MM.1S (cell line): ENCODE measurements at regions not wholly inside any gene's neighbourhood (a gene's known extent, or its start where the extent isn't known, plus 50 kb on each side); places are given as distances from the start of the nearest gene placed in this dataset.

Experiments
- DNase-seq: peaks from one replicate; pipeline ENCODE4 v3.0.0-alpha.2; 2015
- H2AFZ ChIP-seq: fragments of 300-600 bp; sonication (generic); 2 replicates; pipeline ENCODE4 v1.6.0; 2016; ENCODE audit warnings: antibody characterized with exemption, low read length
- H3F3A ChIP-seq: fragments of 300-600 bp; sonication (generic); 2 replicates; pipeline ENCODE4 v1.6.1; 2016; ENCODE audit warnings: mild to moderate bottlenecking, antibody characterized with exemption, low read length, moderate library complexity, mixed read lengths; ENCODE audit not compliant: insufficient read depth
- H3K27ac ChIP-seq: fragments of 300-600 bp; sonication (generic); 2 replicates; pipeline ENCODE4 v1.5.1; 2016; ENCODE audit warnings: mild to moderate bottlenecking, low read length
- H3K27me3 ChIP-seq: fragments of 300-600 bp; sonication (generic); replicated peaks from 2 replicates; pipeline ENCODE4 v1.6.0; 2016; ENCODE audit warnings: low read length; ENCODE audit not compliant: insufficient read depth
- H3K36me3 ChIP-seq: fragments of 300-600 bp; sonication (generic); replicated peaks from 2 replicates; pipeline ENCODE4 v1.6.1; 2016; ENCODE audit warnings: mild to moderate bottlenecking, low read length, mixed read lengths; ENCODE audit not compliant: insufficient read depth
- H3K4me1 ChIP-seq: fragments of 300-600 bp; sonication (generic); 2 replicates; pipeline ENCODE4 v1.6.1; 2016; ENCODE audit warnings: low read length, mixed read lengths
- H3K4me2 ChIP-seq: fragments of 300-600 bp; sonication (generic); 2 replicates; pipeline ENCODE4 v1.6.0; 2016; ENCODE audit warnings: low read depth, low read length
- H3K4me3 ChIP-seq: fragments of 300-600 bp; sonication (generic); 2 replicates; pipeline ENCODE4 v1.5.1; 2016; ENCODE audit warnings: low read length, mixed read lengths
- H3K79me2 ChIP-seq: fragments of 300-600 bp; sonication (generic); 2 replicates; pipeline ENCODE4 v1.6.1; 2016; ENCODE audit warnings: mixed run types, low read length, mixed read lengths
- H3K9ac ChIP-seq: fragments of 300-600 bp; sonication (generic); 2 replicates; pipeline ENCODE4 v1.6.1; 2016; ENCODE audit warnings: low read length, mixed read lengths
- H3K9me2 ChIP-seq: fragments of 300-600 bp; sonication (generic); replicated peaks from 2 replicates; pipeline ENCODE4 v1.6.1; 2016; ENCODE audit warnings: mild to moderate bottlenecking, low read length, mixed read lengths; ENCODE audit not compliant: insufficient read depth
- H3K9me3 ChIP-seq: fragments of 300-600 bp; sonication (generic); replicated peaks from 2 replicates; pipeline ENCODE4 v1.6.1; 2016; ENCODE audit warnings: mild to moderate bottlenecking, low read length, mixed read lengths; ENCODE audit not compliant: insufficient read depth
- H4K20me1 ChIP-seq: fragments of 300-600 bp; sonication (generic); 2 replicates; pipeline ENCODE4 v1.6.1; 2016; ENCODE audit warnings: mild to moderate bottlenecking, low read length, moderate library complexity, mixed read lengths; ENCODE audit not compliant: insufficient read depth
- CTCF ChIP-seq: fragments of 300-600 bp; sonication (generic); IDR thresholded peaks from 2 replicates; pipeline ENCODE4 v1.5.1; 2016; ENCODE audit warnings: antibody characterized with exemption, low read length, mixed read lengths
- EZH2 ChIP-seq: fragments of 300-600 bp; sonication (generic); optimal IDR thresholded peaks from 2 replicates; pipeline ENCODE3; 2017; ENCODE audit warnings: low read depth, mild to moderate bottlenecking, antibody characterized with exemption, low read length, mixed read lengths
- EZH2phosphoT487 ChIP-seq: fragments of 300-600 bp; sonication (generic); IDR thresholded peaks from 2 replicates; pipeline ENCODE4 v1.6.1; 2018; ENCODE audit warnings: antibody characterized with exemption, low read length

DNA sequence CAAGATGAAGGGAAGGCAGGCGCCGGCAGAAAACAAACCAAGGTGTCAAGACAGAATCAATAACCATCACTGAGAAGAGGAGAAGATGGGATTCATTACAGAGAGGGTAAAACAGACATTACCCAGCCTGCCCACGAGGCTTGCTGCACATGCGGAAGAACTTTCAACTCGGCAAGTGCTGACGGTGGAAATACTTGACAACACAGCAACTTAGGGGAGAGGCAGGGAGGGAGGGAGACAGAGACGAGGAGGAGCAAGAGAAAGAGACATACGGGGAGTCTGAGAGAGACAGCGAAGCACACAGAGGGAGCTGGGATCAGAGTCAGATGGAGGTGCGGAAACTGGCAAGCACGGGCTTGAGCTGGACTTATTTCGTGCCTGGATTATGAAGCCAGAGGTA, 129.3 kb upstream of the NECTIN1 start:
- TF ChIP-seq CTCF (no peak), EZH2phosphoT487 (no peak), EZH2 (no peak)
- Histone ChIP-seq H4K20me1 (no peaks in the 10 kb centered on the region), H3K9me2 (no peaks in the 10 kb centered on the region), H3K27me3 (peaks cover 13% of the 10 kb centered on the region; the same call in 1 of the 2 replicates), H3K9ac (no peak overlapping the region), H3K4me2 (no peak overlapping the region), H3K79me2 (no peaks in the 10 kb centered on the region), H3K9me3 (no peaks in the 10 kb centered on the region), H3F3A (no peaks in the 10 kb centered on the region), H3K27ac (no peak overlapping the region), H3K4me3 (no peak overlapping the region), H3K36me3 (no peaks in the 10 kb centered on the region), H3K4me1 (no peaks in the 10 kb centered on the region), H2AFZ (no peak overlapping the region)
- DNase-seq, result no peak

DNA sequence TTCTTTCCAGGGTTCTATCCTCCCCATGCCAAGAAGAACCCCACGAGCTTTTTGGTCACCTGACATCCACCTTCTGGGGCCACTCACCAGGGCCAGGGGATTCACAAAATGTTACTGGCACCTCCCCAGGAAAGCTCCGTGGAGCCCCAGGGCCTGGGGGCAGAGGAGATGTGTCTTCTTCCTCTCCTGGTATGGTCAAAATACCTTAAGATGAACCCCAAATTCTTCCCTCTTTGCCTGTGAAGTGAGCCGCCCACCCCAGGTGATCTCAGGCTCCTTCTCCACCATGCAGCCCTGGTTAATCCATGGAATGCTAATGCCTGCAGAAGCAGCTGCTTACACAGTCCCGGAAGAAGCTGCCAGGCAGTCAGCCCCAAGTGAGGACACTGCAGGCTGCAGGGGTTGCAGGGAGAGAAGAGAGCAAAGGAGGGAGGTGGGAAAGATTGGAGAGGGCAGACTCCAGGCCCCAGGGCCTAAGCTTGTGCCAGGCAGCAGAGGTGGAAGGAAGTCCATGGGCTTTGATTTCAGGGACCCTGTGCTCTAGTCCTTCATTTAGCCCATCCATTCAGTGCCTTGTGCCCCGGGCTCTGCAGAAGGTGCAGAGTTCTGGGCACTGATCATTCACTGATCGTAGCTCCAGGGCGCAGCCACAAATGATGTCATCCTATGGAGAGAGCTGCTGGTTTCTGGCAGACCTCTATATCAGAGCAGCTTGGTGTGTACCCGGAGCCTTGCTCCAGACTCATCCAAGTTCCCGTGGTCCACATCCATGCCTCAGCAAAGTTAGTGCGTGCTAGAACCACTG, 127.9 kb upstream of the NECTIN1 start:
- no peak for DNase-seq
- no peak overlapping the region for H3K4me3 ChIP-seq
- H3K79me2 ChIP-seq, result no peaks in the 10 kb centered on the region
- H3K9me3 ChIP-seq, result no peaks in the 10 kb centered on the region
- H3K27me3 ChIP-seq, result peaks cover 14% of the 10 kb centered on the region; the same call in 1 of the 2 replicates
- no peaks in the 10 kb centered on the region for H4K20me1 ChIP-seq
- H3K4me2 ChIP-seq, result no peak overlapping the region
- H3K27ac ChIP-seq, result no peak overlapping the region
- no peaks in the 10 kb centered on the region for H3K4me1 ChIP-seq
- H3K9me2 ChIP-seq, result no peaks in the 10 kb centered on the region
- TF ChIP-seq EZH2phosphoT487 (no peak), EZH2 (no peak), CTCF (no peak)
- no peak overlapping the region for H3K9ac ChIP-seq
- H3F3A ChIP-seq, result no peaks in the 10 kb centered on the region
- H3K36me3 ChIP-seq, result no peaks in the 10 kb centered on the region
- no peak overlapping the region for H2AFZ ChIP-seq

GRCh38 chr11:119855066-119855465, 126.1 kb upstream of the NECTIN1 start:
- DNase-seq, result no peak
- H3K27ac ChIP-seq, result no peak overlapping the region

More at GRCh38 chr11:119855066-119855465, 126.1 kb upstream of the NECTIN1 start:
- H3K79me2 ChIP-seq, result no peaks in the 10 kb centered on the region
- H3K4me3 ChIP-seq, result no peak overlapping the region
- no peaks in the 10 kb centered on the region for H4K20me1 ChIP-seq
- H3K4me2 ChIP-seq, result peak overlapping the region; percentile 31; the same call in 1 of the 2 replicates
- no peak overlapping the region for H3K9ac ChIP-seq
- H3K36me3 ChIP-seq, result no peaks in the 10 kb centered on the region
- no peak overlapping the region for H2AFZ ChIP-seq
- H3K4me1 ChIP-seq, result no peaks in the 10 kb centered on the region
- 0 out of 2 replicates have a peak, but pooled peaks cover 17% of the 10 kb centered on the region for H3K27me3 ChIP-seq
- no peaks in the 10 kb centered on the region for H3K9me2 ChIP-seq
- no peaks in the 10 kb centered on the region for H3F3A ChIP-seq
- no peaks in the 10 kb centered on the region for H3K9me3 ChIP-seq
- TF ChIP-seq CTCF (no peak), EZH2phosphoT487 (no peak), EZH2 (no peak)
